Lung microvascular endothelial cell (primary cell): ENCODE measurements at regions not wholly inside any gene's neighbourhood (a gene's known extent, or its start where the extent isn't known, plus 50 kb on each side); places are given as distances from the start of the nearest gene placed in this dataset.

Experiments
- DNase-seq, 2 donors: peaks; one replicate each; pipeline versions ENCODE4 v3.0.0 to v3.0.0-alpha.2; 2010; ENCODE audit warnings: low read depth in 2 of 2

GRCh38 chr2:223701761-223702160 is 99.6 kb upstream of the SCG2 start:
- no peak for DNase-seq

GRCh38 chr2:223700221-223700620 is 98.1 kb upstream of the SCG2 start:
- no peak for DNase-seq

GRCh38 chr2:223697892-223698645 is 95.9 kb upstream of the SCG2 start:
- peak in 1 of 2 donors; percentile 55 for DNase-seq

GRCh38 chr2:223697316-223697891 is 95.2 kb upstream of the SCG2 start:
- no peak for DNase-seq

- peak; percentile 51 to 83 for DNase-seq
Measured at GRCh38 chr2:223696719-223697118, 94.6 kb upstream of the SCG2 start.

GRCh38 chr2:223692191-223692947 is 90.2 kb upstream of the SCG2 start:
- DNase-seq: peak; percentile 74 to 78

GRCh38 chr2:223688094-223688835 is 86.1 kb upstream of the SCG2 start:
- DNase-seq: no peak

GRCh38 chr2:223681125-223681524 is 79.0 kb upstream of the SCG2 start:
- DNase-seq: no peak

GRCh38 chr2:223674998-223675609 is 72.9 kb upstream of the SCG2 start:
- peak; percentile 60 to 77 for DNase-seq

- peak in 1 of 2 donors; percentile 14 for DNase-seq
Measured at GRCh38 chr2:223669453-223670225, 67.5 kb upstream of the SCG2 start.

- DNase-seq: no peak
Measured at GRCh38 chr2:223668302-223668998, 66.3 kb upstream of the SCG2 start.

- DNase-seq: no peak
Measured at GRCh38 chr2:223654384-223654915, 52.3 kb upstream of the SCG2 start.

GRCh38 chr2:223652902-223653301 is 50.7 kb upstream of the SCG2 start:
- DNase-seq: no peak

GRCh38 chr2:223652122-223652521 is 50.0 kb upstream of the SCG2 start:
- no peak for DNase-seq
